ENCODE measurements at regions not wholly inside any gene's neighbourhood (a gene's known extent, or its start where the extent isn't known, plus 50 kb on each side); places are given as distances from the start of the nearest gene placed in this dataset.

- Histone ChIP-seq H3K27ac (no peak overlapping the region), H3K9me3 (replicated peaks in 1 of 3) (peaks cover 0 to 9% (median 0%) of the 10 kb centered on the region in 3 donors), H3K36me3 (replicated peaks in 1 of 2) (no peaks in the 10 kb centered on the region), H3K4me3 (no peak overlapping the region), H3K4me1 (replicated peaks in 1 of 2) (no peaks in the 10 kb centered on the region), H3K27me3 (peaks cover 4% of the 10 kb centered on the region)
- no peak for DNase-seq
- intact Hi-C loops (cut with DNase I), result no loop called here
- 77 to 82% (median 81%) methylated on average over 20 to 26 of the region's 26 CpGs for WGBS, 4 donors
- TF ChIP-seq POLR2A (IDR thresholded peaks at IDR 0.05), result no peak
Measured at GRCh38 chr9:126049896-126050604, 276.6 kb upstream of the MVB12B start.

DNA sequence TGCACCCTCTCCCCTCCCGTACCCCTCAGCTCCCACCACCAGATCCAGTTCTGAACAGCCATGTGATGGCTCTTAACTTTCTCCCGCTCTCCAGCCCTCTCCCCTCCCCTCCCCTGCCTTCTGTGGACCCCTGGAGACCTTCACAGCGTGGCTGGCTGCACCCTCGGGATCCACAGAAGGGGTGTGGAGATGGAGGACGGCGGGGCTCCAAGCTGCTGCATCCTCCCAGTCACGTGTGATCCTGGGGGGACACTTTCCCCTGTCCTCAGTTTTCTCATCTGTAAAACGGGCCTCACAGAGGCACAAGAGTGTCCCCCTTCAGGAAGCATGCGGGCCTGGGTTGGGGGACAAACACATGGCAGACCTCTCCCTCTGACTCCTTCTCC lies 276.0 kb upstream of the MVB12B start:
- WGBS, 4 donors, result 61 to 79% (median 79%) methylated on average over 8 to 9 of the region's 9 CpGs
- intact Hi-C loops (cut with DNase I), result no loop called here

DNA sequence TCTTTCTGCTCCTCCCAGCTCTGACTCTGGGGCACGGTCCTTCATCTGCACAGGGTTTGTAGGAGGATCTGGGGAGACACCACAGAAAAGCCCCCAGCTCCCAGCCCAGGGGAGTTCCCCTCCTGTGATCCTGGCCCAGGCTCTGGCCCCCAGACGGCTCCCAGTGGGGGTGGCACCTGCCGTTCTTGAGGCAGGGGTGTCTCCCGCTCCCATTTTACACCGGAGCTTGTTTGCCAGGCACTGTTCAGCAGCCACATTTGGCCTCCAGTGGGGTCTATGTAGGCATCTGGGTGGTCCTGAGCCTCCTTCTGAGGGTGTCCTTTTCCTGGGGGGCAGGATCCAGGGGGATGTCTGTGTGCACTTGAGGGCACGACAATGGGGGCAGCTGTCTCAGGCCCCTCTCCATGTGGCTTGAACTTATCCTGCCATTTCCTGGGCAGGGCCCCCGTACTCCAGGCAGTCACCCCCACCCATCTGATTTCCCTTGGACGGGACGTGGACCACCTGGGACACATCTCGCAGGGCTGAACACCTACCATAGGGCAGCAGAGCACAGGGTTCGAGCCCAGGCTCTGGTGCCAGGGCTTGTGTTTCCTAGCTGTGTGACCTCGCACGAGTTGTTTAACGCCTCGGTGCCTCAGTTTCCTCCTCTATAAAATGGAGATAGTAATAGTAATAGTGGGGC lies 275.0 kb upstream of the MVB12B start:
- H3K36me3 ChIP-seq (replicated peaks in 1 of 2), result no peaks in the 10 kb centered on the region
- TF ChIP-seq CTCF (IDR thresholded peaks at IDR 0.05), result no peak
- no peak for TF ChIP-seq POLR2A (IDR thresholded peaks at IDR 0.05)
- 78 to 90% (median 82%) methylated on average over 9 to 15 of the region's 15 CpGs for WGBS, 4 donors
- H3K4me3 ChIP-seq, result no peak overlapping the region
- no peaks in the 10 kb centered on the region for H3K9me3 ChIP-seq (replicated peaks in 1 of 3)
- H3K27me3 ChIP-seq, result peaks cover 4% of the 10 kb centered on the region
- intact Hi-C loops (cut with DNase I), result no loop called here
- DNase-seq, result no peak
- no peak overlapping the region for H3K27ac ChIP-seq
- H3K4me1 ChIP-seq (replicated peaks in 1 of 2), result no peaks in the 10 kb centered on the region

More for the DNA sequence above, 276.0 kb upstream of the MVB12B start:
- no peak for DNase-seq
- peaks cover 4% of the 10 kb centered on the region for H3K27me3 ChIP-seq
- H3K36me3 ChIP-seq (replicated peaks in 1 of 2), result no peaks in the 10 kb centered on the region
- no peaks in the 10 kb centered on the region for H3K4me1 ChIP-seq (replicated peaks in 1 of 2)
- H3K27ac ChIP-seq, result no peak overlapping the region
- H3K9me3 ChIP-seq (replicated peaks in 1 of 3), result peaks cover 0 to 7% (median 0%) of the 10 kb centered on the region in 3 donors
- H3K4me3 ChIP-seq, result no peak overlapping the region
- TF ChIP-seq CTCF (IDR thresholded peaks at IDR 0.05) (no peak), POLR2A (IDR thresholded peaks at IDR 0.05) (no peak)

- DNase-seq, result no peak
- 72 to 89% (median 88%) methylated on average over 4 to 6 of the region's 6 CpGs for WGBS, 4 donors
- Histone ChIP-seq H3K9me3 (replicated peaks in 1 of 3) (no peaks in the 10 kb centered on the region), H3K4me1 (replicated peaks in 1 of 2) (no peaks in the 10 kb centered on the region), H3K4me3 (no peak overlapping the region), H3K27ac (no peak overlapping the region), H3K36me3 (replicated peaks in 1 of 2) (no peaks in the 10 kb centered on the region), H3K27me3 (peaks cover 4% of the 10 kb centered on the region)
- TF ChIP-seq CTCF (IDR thresholded peaks at IDR 0.05) (no peak), POLR2A (IDR thresholded peaks at IDR 0.05) (no peak)
- intact Hi-C loops (cut with DNase I), result no loop called here
Measured at GRCh38 chr9:126052791-126053190, 273.8 kb upstream of the MVB12B start.
